B cell (primary cell): ENCODE measurements at regions not wholly inside any gene's neighbourhood (a gene's known extent, or its start where the extent isn't known, plus 50 kb on each side); places are given as distances from the start of the nearest gene placed in this dataset.

Experiments used
- ATAC-seq: fragments of 200-7000 bp; cut with Tn5 transposase; one replicate; pipeline ENCODE4 v1.10.0; 2021; ENCODE audit warnings: low read depth, mild to moderate bottlenecking, moderate number of reproducible peaks, moderate library complexity
- CTCF ChIA-PET: fragments of 350-600 bp; sonication (Branson Sonifier 250); formaldehyde crosslinking; loops from one replicate; lab custom pipeline; 2021; ENCODE audit warnings: antibody characterized with exemption, inconsistent platforms; lab: Charles Lee
- POLR2A ChIA-PET: fragments of 350-600 bp; sonication (Branson Sonifier 250); formaldehyde crosslinking; loops from one replicate; lab custom pipeline; 2021; ENCODE audit warnings: antibody characterized with exemption; lab: Charles Lee
- DNase-seq: peaks from one replicate; pipeline ENCODE4 v3.0.0; 2013
- H2AFZ ChIP-seq: 2 replicates; pipeline ENCODE4 v1.6.1; 2012; ENCODE audit warnings: mild to moderate bottlenecking, low read depth, low read length; ENCODE audit not compliant: insufficient read depth, poor library complexity, severe bottlenecking
- H3K27ac ChIP-seq, 2 donors: 1 replicate in 1 of 2; 2 replicates in 1 of 2; pipeline ENCODE4 v1.5.1; 2012 to 2013; ENCODE audit warnings: low read length in 2 of 2, mild to moderate bottlenecking in 2 of 2, moderate library complexity in 1 of 2
- H3K27me3 ChIP-seq, 4 experiments: fragments of 200-600 bp in 1 of 4; sonication (generic) in 1 of 4; replicated peaks in 1 of 4; 1 replicate in 2 of 4; 2 replicates in 2 of 4; pipeline versions ENCODE4 v1.6.1 to v1.7.0; 2013 to 2016; ENCODE audit warnings: low read length in 3 of 4, mild to moderate bottlenecking in 2 of 4, mixed read lengths in 1 of 4, moderate library complexity in 1 of 4; ENCODE audit not compliant: insufficient read depth in 4 of 4, control insufficient read depth in 3 of 4; ENCODE audit errors: control extremely low read depth in 1 of 4
- H3K36me3 ChIP-seq, 2 experiments: replicated peaks in 1 of 2; 1 replicate in 1 of 2; 2 replicates in 1 of 2; pipeline versions ENCODE4 v1.6.1 to v1.7.1; 2013; ENCODE audit warnings: low read length in 1 of 2; ENCODE audit not compliant: insufficient read depth in 2 of 2, control insufficient read depth in 1 of 2; ENCODE audit errors: control extremely low read depth in 1 of 2, extremely low read depth in 1 of 2
- H3K4me1 ChIP-seq, 2 donors: fragments of 200-600 bp in 1 of 2; sonication (generic) in 1 of 2; 1 replicate in 1 of 2; 2 replicates in 1 of 2; pipeline versions ENCODE4 v1.5.1 to v1.6.1; 2013 to 2017; ENCODE audit warnings: low read length in 2 of 2; ENCODE audit not compliant: control insufficient read depth in 2 of 2, insufficient read depth in 2 of 2
- H3K4me2 ChIP-seq: replicated peaks from 2 replicates; pipeline ENCODE3; 2012; ENCODE audit warnings: mild to moderate bottlenecking, low read depth, low read length; ENCODE audit not compliant: poor library complexity, severe bottlenecking
- H3K4me3 ChIP-seq, 5 experiments: fragments of 200-600 bp in 1 of 5; sonication (generic) in 1 of 5; 1 replicate in 3 of 5; 2 replicates in 2 of 5; pipeline versions ENCODE4 v1.5.1 to v1.7.0; 2011 to 2016; ENCODE audit warnings: low read length in 4 of 5, mild to moderate bottlenecking in 4 of 5, low read depth in 2 of 5, control low read depth in 1 of 5, moderate library complexity in 1 of 5; ENCODE audit not compliant: insufficient read depth in 1 of 5; ENCODE audit errors: control extremely low read depth in 1 of 5, extremely low read depth in 1 of 5
- H3K79me2 ChIP-seq: fragments of 200-600 bp; sonication (generic); one replicate; pipeline ENCODE4 v1.6.0; 2016; ENCODE audit warnings: low read length; ENCODE audit not compliant: control insufficient read depth, insufficient read depth
- H3K9ac ChIP-seq: fragments of 200-600 bp; sonication (generic); 2 replicates; pipeline ENCODE4 v1.6.1; 2017; ENCODE audit warnings: mild to moderate bottlenecking, low read length, moderate library complexity
- H3K9me3 ChIP-seq, 3 donors: one replicate each; pipeline versions ENCODE4 v1.6.1 to v1.7.1; 2013; ENCODE audit warnings: low read length in 2 of 3; ENCODE audit not compliant: control insufficient read depth in 2 of 3, insufficient read depth in 1 of 3; ENCODE audit errors: control extremely low read depth in 1 of 3
- H4K20me1 ChIP-seq: 2 replicates; pipeline ENCODE4 v1.6.0; 2012; ENCODE audit warnings: mild to moderate bottlenecking, low read length; ENCODE audit not compliant: insufficient read depth, control insufficient read depth, poor library complexity, severe bottlenecking
- H3K27ac Mint-ChIP-seq: one replicate; pipeline ENCODE4 v1.8.0; 2021; ENCODE audit warnings: mixed read lengths
- H3K27me3 Mint-ChIP-seq: one replicate; pipeline ENCODE4 v1.8.0; 2021; ENCODE audit warnings: mixed read lengths
- H3K4me1 Mint-ChIP-seq: one replicate; pipeline ENCODE4 v1.8.0; 2021; ENCODE audit warnings: mixed read lengths
- H3K4me3 Mint-ChIP-seq: one replicate; pipeline ENCODE4 v1.8.0; 2021; ENCODE audit warnings: mixed read lengths
- H3K9me3 Mint-ChIP-seq: one replicate; pipeline ENCODE4 v1.8.0; 2022; ENCODE audit warnings: mixed read lengths; ENCODE audit not compliant: insufficient read depth
- EZH2 ChIP-seq: IDR thresholded peaks from 2 replicates; pipeline ENCODE4 v1.6.1; 2012; ENCODE audit warnings: borderline replicate concordance, low read depth, mild to moderate bottlenecking, moderate library complexity, low read length; ENCODE audit not compliant: insufficient read depth, poor library complexity, severe bottlenecking
- WGBS: methylation state at CpG from one replicate; pipeline ENCODE4 v1.1.5; 2013; ENCODE audit warnings: missing lambda C conversion rate; ENCODE audit not compliant: insufficient coverage; 5-methylcytosine and 5-hydroxymethylcytosine counted together
- intact Hi-C: fragments of 100-400 bp; cut with micrococcal nuclease; formaldehyde crosslinking; loops from one replicate; pipeline ENCODE4 v1.10.0; 2022
- TF ChIP-seq, protein P1 (sequence below): fragments of 200-600 bp; IDR thresholded peaks from one replicate; pipeline ENCODE4 v1.8.0; 2022; ENCODE audit warnings: antibody characterized with exemption, mild to moderate bottlenecking

DNA sequence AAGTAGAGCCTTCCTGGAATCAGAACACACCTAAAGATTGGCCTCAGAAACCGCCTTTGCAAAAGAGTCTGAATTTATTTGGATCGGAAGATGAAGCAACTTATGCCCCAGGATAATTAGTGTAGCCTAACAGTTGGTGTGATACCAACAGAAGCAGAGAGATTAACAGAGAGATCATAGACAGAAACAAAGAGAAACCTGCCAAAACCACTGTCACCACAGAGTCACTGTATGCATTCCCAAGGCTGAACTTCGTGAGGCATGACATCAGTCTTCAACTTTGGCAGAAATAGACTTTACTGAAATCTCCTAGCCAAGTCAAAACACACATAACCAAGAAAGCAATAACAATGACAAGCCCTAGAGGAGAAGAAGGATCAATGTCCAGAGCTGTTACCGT, 361.8 kb downstream of the ELAVL2 start:
- WGBS: 91% methylated on average over 3 of the region's 4 CpGs
- H3K79me2 ChIP-seq: no peaks in the 10 kb centered on the region

DNA sequence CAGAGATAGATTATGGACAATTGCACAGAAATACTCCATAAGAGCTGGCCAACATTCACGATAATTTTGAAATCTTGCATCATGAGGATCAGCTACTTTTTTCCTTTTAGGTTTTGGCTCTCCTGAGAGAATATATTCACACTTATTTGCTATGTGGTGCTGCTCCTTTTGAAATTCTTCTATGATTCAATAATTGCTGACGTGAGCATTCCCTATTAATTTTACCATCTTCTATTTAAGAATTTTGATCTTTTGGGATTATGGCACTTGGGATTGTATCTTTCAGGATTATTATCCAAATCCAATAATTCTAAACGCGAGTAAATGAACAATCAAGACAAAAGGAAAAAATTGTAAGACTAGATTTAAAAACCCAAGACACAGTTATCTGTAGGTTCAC, 358.8 kb downstream of the ELAVL2 start:
- H3K9ac ChIP-seq: no peak overlapping the region
- intact Hi-C loops: no loop called here
- Mint-ChIP-seq H3K27me3 (no peaks in the 10 kb centered on the region), H3K27ac (no peak overlapping the region), H3K4me3 (no peak overlapping the region), H3K4me1 (no peaks in the 10 kb centered on the region), H3K9me3 (peaks cover 9% of the 10 kb centered on the region)
- H3K27ac ChIP-seq: no peak overlapping the region
- no peaks in the 10 kb centered on the region for H3K36me3 ChIP-seq
- H3K9me3 ChIP-seq: peaks cover 0 to 4% (median 0%) of the 10 kb centered on the region in 3 donors
- ATAC-seq: no peak
- no peaks in the 10 kb centered on the region for H3K27me3 ChIP-seq
- no CpG with 5 or more reads among the region's 4 CpGs for WGBS
- ChIA-PET POLR2A (no interaction called here), CTCF (no interaction called here)
- H3K4me3 ChIP-seq: no peak overlapping the region
- TF ChIP-seq, protein P1, sequence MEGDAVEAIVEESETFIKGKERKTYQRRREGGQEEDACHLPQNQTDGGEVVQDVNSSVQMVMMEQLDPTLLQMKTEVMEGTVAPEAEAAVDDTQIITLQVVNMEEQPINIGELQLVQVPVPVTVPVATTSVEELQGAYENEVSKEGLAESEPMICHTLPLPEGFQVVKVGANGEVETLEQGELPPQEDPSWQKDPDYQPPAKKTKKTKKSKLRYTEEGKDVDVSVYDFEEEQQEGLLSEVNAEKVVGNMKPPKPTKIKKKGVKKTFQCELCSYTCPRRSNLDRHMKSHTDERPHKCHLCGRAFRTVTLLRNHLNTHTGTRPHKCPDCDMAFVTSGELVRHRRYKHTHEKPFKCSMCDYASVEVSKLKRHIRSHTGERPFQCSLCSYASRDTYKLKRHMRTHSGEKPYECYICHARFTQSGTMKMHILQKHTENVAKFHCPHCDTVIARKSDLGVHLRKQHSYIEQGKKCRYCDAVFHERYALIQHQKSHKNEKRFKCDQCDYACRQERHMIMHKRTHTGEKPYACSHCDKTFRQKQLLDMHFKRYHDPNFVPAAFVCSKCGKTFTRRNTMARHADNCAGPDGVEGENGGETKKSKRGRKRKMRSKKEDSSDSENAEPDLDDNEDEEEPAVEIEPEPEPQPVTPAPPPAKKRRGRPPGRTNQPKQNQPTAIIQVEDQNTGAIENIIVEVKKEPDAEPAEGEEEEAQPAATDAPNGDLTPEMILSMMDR: no peak
- TF ChIP-seq EZH2: no peak
- no peak overlapping the region for H2AFZ ChIP-seq
- no peaks in the 10 kb centered on the region for H3K79me2 ChIP-seq
- no peak overlapping the region for H3K4me2 ChIP-seq
- H4K20me1 ChIP-seq: no peaks in the 10 kb centered on the region
- DNase-seq: no peak
- no peaks in the 10 kb centered on the region for H3K4me1 ChIP-seq

More for the DNA sequence above, 361.8 kb downstream of the ELAVL2 start:
- Histone ChIP-seq H3K27ac (no peak overlapping the region), H3K36me3 (no peaks in the 10 kb centered on the region), H2AFZ (no peak overlapping the region), H3K9ac (no peak overlapping the region), H3K4me3 (no peak overlapping the region), H3K27me3 (no peaks in the 10 kb centered on the region), H3K4me2 (no peak overlapping the region), H3K9me3 (peaks cover 0 to under 1% (median 0%) of the 10 kb centered on the region in 3 donors), H4K20me1 (no peaks in the 10 kb centered on the region), H3K4me1 (no peaks in the 10 kb centered on the region)
- no peak for TF ChIP-seq EZH2
- TF ChIP-seq, protein P1: no peak
- no peak overlapping the region for H3K27ac Mint-ChIP-seq
- POLR2A ChIA-PET: no interaction called here
- no peak for ATAC-seq
- no peaks in the 10 kb centered on the region for H3K27me3 Mint-ChIP-seq
- H3K4me1 Mint-ChIP-seq: no peaks in the 10 kb centered on the region
- CTCF ChIA-PET: no interaction called here
- intact Hi-C loops: no loop called here
- H3K9me3 Mint-ChIP-seq: peaks cover 8% of the 10 kb centered on the region
- H3K4me3 Mint-ChIP-seq: no peak overlapping the region
- DNase-seq: no peak
